Trophoblast cell (in vitro differentiated cells and primary cell): ENCODE measurements at regions not wholly inside any gene's neighbourhood (a gene's known extent, or its start where the extent isn't known, plus 50 kb on each side); places are given as distances from the start of the nearest gene placed in this dataset.

Source experiments
- DNase-seq, 2 donors: peaks; one replicate each; pipeline ENCODE4 v3.0.0-alpha.2; 2016
- H2AFZ ChIP-seq: 2 replicates; pipeline ENCODE4 v1.6.1; 2013; ENCODE audit warnings: low read length, moderate library complexity, mild to moderate bottlenecking; ENCODE audit not compliant: insufficient read depth, poor library complexity
- H2AK5ac ChIP-seq: 2 replicates; pipeline ENCODE4 v1.6.1; 2013; ENCODE audit warnings: mild to moderate bottlenecking, low read length
- H2BK120ac ChIP-seq: 2 replicates; pipeline ENCODE4 v1.6.1; 2013; ENCODE audit warnings: low read length, mild to moderate bottlenecking, moderate library complexity; ENCODE audit not compliant: insufficient read depth, poor library complexity
- H2BK12ac ChIP-seq: 2 replicates; pipeline ENCODE4 v1.6.1; 2013; ENCODE audit warnings: mild to moderate bottlenecking, low read length, moderate library complexity
- H2BK5ac ChIP-seq: 2 replicates; pipeline ENCODE4 v1.6.1; 2013; ENCODE audit warnings: low read length, low read depth, moderate library complexity, mild to moderate bottlenecking; ENCODE audit not compliant: poor library complexity
- H3K14ac ChIP-seq: 2 replicates; pipeline ENCODE4 v1.6.1; 2013; ENCODE audit warnings: mild to moderate bottlenecking, low read length
- H3K18ac ChIP-seq: 2 replicates; pipeline ENCODE4 v1.6.1; 2013; ENCODE audit warnings: mild to moderate bottlenecking, low read length
- H3K23ac ChIP-seq: 2 replicates; pipeline ENCODE4 v1.6.1; 2013; ENCODE audit warnings: low read length
- H3K27ac ChIP-seq: 2 replicates; pipeline ENCODE4 v1.5.1; 2013; ENCODE audit warnings: low read depth, mild to moderate bottlenecking, inconsistent platforms, low read length, moderate library complexity
- H3K27me3 ChIP-seq: 2 replicates; pipeline ENCODE4 v1.6.1; 2013; ENCODE audit warnings: inconsistent platforms, mild to moderate bottlenecking, low read length, moderate library complexity; ENCODE audit not compliant: insufficient read depth
- H3K36me3 ChIP-seq, 2 experiments: 1 replicate in 1 of 2; 2 replicates in 1 of 2; pipeline ENCODE4 v1.6.1; 2013; ENCODE audit warnings: low read length in 2 of 2, mild to moderate bottlenecking in 2 of 2, moderate library complexity in 1 of 2; ENCODE audit not compliant: insufficient read depth in 2 of 2, control insufficient read depth in 1 of 2
- H3K4ac ChIP-seq: 2 replicates; pipeline ENCODE4 v1.6.1; 2013; ENCODE audit warnings: low read depth, mild to moderate bottlenecking, low read length, moderate library complexity
- H3K4me1 ChIP-seq, 2 experiments: 1 replicate in 1 of 2; 2 replicates in 1 of 2; pipeline ENCODE4 v1.6.1; 2013; ENCODE audit warnings: low read length in 2 of 2, mild to moderate bottlenecking in 2 of 2, moderate library complexity in 1 of 2; ENCODE audit not compliant: insufficient read depth in 2 of 2, control insufficient read depth in 1 of 2
- H3K4me2 ChIP-seq: 2 replicates; pipeline ENCODE4 v1.6.1; 2013; ENCODE audit warnings: inconsistent platforms, mild to moderate bottlenecking, low read length, moderate library complexity
- H3K4me3 ChIP-seq: 2 replicates; pipeline ENCODE4 v1.5.1; 2013; ENCODE audit warnings: mild to moderate bottlenecking, low read depth, low read length, inconsistent platforms
- H3K79me1 ChIP-seq: one replicate; pipeline ENCODE4 v1.6.1; 2013; ENCODE audit warnings: low read length
- H3K79me2 ChIP-seq: 2 replicates; pipeline ENCODE4 v1.6.1; 2013; ENCODE audit warnings: low read length, mild to moderate bottlenecking; ENCODE audit not compliant: control insufficient read depth, insufficient read depth, poor library complexity
- H3K9ac ChIP-seq: 2 replicates; pipeline ENCODE4 v1.6.1; 2013; ENCODE audit warnings: mild to moderate bottlenecking, low read length
- H3K9me3 ChIP-seq: 2 replicates; pipeline ENCODE4 v1.6.1; 2013; ENCODE audit warnings: low read depth, mild to moderate bottlenecking, control low read depth, inconsistent platforms, low read length; ENCODE audit not compliant: insufficient read depth
- H4K12ac ChIP-seq: 2 replicates; pipeline ENCODE4 v1.6.1; 2013; ENCODE audit warnings: low read depth, mild to moderate bottlenecking, low read length, moderate library complexity
- H4K8ac ChIP-seq: 2 replicates; pipeline ENCODE4 v1.6.1; 2013; ENCODE audit warnings: low read depth, mild to moderate bottlenecking, low read length, moderate library complexity
- H4K91ac ChIP-seq: one replicate; pipeline ENCODE4 v1.6.1; 2013; ENCODE audit warnings: low read depth, mild to moderate bottlenecking, low read length, moderate library complexity
- WGBS: extraction: QIAGEN DNeasy Blood & Tissue Kit; methylation state at CpG from one replicate; pipeline ENCODE4 v1.1.7; 2013; ENCODE audit warnings: missing lambda C conversion rate; ENCODE audit not compliant: insufficient read length, insufficient coverage; ENCODE audit errors: extremely low coverage; 5-methylcytosine and 5-hydroxymethylcytosine counted together

- Histone ChIP-seq H2AFZ (no peak overlapping the region), H3K4ac (no peak overlapping the region), H3K79me2 (no peaks in the 10 kb centered on the region), H3K23ac (no peak overlapping the region), H3K4me2 (no peak overlapping the region), H3K18ac (no peak overlapping the region), H3K36me3 (no peaks in the 10 kb centered on the region), H2BK5ac (no peak overlapping the region), H2BK12ac (no peak overlapping the region), H3K9ac (no peak overlapping the region), H4K8ac (no peak overlapping the region), H2BK120ac (no peak overlapping the region), H3K4me1 (peaks cover 0 to 3% of the 10 kb centered on the region in 2 experiments), H3K79me1 (no peaks in the 10 kb centered on the region), H3K27me3 (no peaks in the 10 kb centered on the region), H3K27ac (no peak overlapping the region), H4K12ac (no peak overlapping the region), H3K4me3 (no peak overlapping the region), H2AK5ac (no peak overlapping the region), H4K91ac (no peak overlapping the region), H3K9me3 (no peaks in the 10 kb centered on the region), H3K14ac (no peak overlapping the region)
- DNase-seq: no peak
- WGBS: no CpG with 5 or more reads among the region's 3 CpGs
Observed at GRCh38 chr4:117375101-117375500, 289.7 kb upstream of the TRAM1L1 start.

GRCh38 chr4:117376692-117377091, 291.3 kb upstream of the TRAM1L1 start:
- Histone ChIP-seq H4K8ac (no peak overlapping the region), H3K4ac (no peak overlapping the region), H2AFZ (no peak overlapping the region), H4K12ac (no peak overlapping the region), H3K14ac (no peak overlapping the region), H3K79me1 (no peaks in the 10 kb centered on the region), H3K27me3 (no peaks in the 10 kb centered on the region), H2AK5ac (no peak overlapping the region), H3K27ac (no peak overlapping the region), H3K18ac (no peak overlapping the region), H3K4me3 (no peak overlapping the region), H3K4me1 (no peaks in the 10 kb centered on the region), H3K9ac (no peak overlapping the region), H3K9me3 (no peaks in the 10 kb centered on the region), H3K23ac (no peak overlapping the region), H4K91ac (no peak overlapping the region), H3K79me2 (no peaks in the 10 kb centered on the region), H2BK120ac (no peak overlapping the region), H3K36me3 (no peaks in the 10 kb centered on the region), H3K4me2 (no peak overlapping the region), H2BK5ac (no peak overlapping the region), H2BK12ac (no peak overlapping the region)
- no peak for DNase-seq

- H2AK5ac ChIP-seq: no peak overlapping the region
- no CpG with 5 or more reads among the region's 7 CpGs for WGBS
- no peak overlapping the region for H3K23ac ChIP-seq
- no peak overlapping the region for H2AFZ ChIP-seq
- H3K4ac ChIP-seq: no peak overlapping the region
- no peak overlapping the region for H2BK12ac ChIP-seq
- no peaks in the 10 kb centered on the region for H3K79me2 ChIP-seq
- no peak overlapping the region for H3K14ac ChIP-seq
- no peak for DNase-seq
- no peak overlapping the region for H3K27ac ChIP-seq
- no peaks in the 10 kb centered on the region for H3K27me3 ChIP-seq
- no peak overlapping the region for H3K4me3 ChIP-seq
- H3K4me1 ChIP-seq: no peaks in the 10 kb centered on the region
- H3K4me2 ChIP-seq: no peak overlapping the region
- H2BK120ac ChIP-seq: no peak overlapping the region
- H4K8ac ChIP-seq: no peak overlapping the region
- H3K79me1 ChIP-seq: no peaks in the 10 kb centered on the region
- H4K91ac ChIP-seq: no peak overlapping the region
- H3K9me3 ChIP-seq: no peaks in the 10 kb centered on the region
- no peak overlapping the region for H3K9ac ChIP-seq
- H2BK5ac ChIP-seq: no peak overlapping the region
- H3K18ac ChIP-seq: no peak overlapping the region
- H4K12ac ChIP-seq: no peak overlapping the region
- no peaks in the 10 kb centered on the region for H3K36me3 ChIP-seq
Observed at GRCh38 chr4:117378942-117379341, 293.6 kb upstream of the TRAM1L1 start.

- no peaks in the 10 kb centered on the region for H3K79me1 ChIP-seq
- H3K18ac ChIP-seq: no peak overlapping the region
- no peaks in the 10 kb centered on the region for H3K36me3 ChIP-seq
- no peak overlapping the region for H3K4me2 ChIP-seq
- no peaks in the 10 kb centered on the region for H3K4me1 ChIP-seq
- no peaks in the 10 kb centered on the region for H3K79me2 ChIP-seq
- no CpG with 5 or more reads among the region's 1 CpG for WGBS
- no peak overlapping the region for H2BK12ac ChIP-seq
- H4K91ac ChIP-seq: no peak overlapping the region
- H3K27ac ChIP-seq: no peak overlapping the region
- no peak overlapping the region for H4K8ac ChIP-seq
- H3K9me3 ChIP-seq: no peaks in the 10 kb centered on the region
- H3K23ac ChIP-seq: no peak overlapping the region
- H3K27me3 ChIP-seq: no peaks in the 10 kb centered on the region
- H2AFZ ChIP-seq: no peak overlapping the region
- H3K4ac ChIP-seq: no peak overlapping the region
- no peak overlapping the region for H3K9ac ChIP-seq
- no peak overlapping the region for H2BK120ac ChIP-seq
- no peak overlapping the region for H3K4me3 ChIP-seq
- no peak overlapping the region for H3K14ac ChIP-seq
- no peak overlapping the region for H2AK5ac ChIP-seq
- DNase-seq: no peak
- H4K12ac ChIP-seq: no peak overlapping the region
- H2BK5ac ChIP-seq: no peak overlapping the region
Observed at GRCh38 chr4:117383468-117383867, 298.1 kb upstream of the TRAM1L1 start.
